GM18520 (cell line): ENCODE measurements at regions not wholly inside any gene's neighbourhood (a gene's known extent, or its start where the extent isn't known, plus 50 kb on each side); places are given as distances from the start of the nearest gene placed in this dataset.
"Not testable (repeated sequence)": the region's sequence is repeated elsewhere in the genome, so short reads cannot be mapped to it uniquely, and the experiment has no call there.

Experiments used
- ATAC-seq: cut with Tn5 transposase; IDR thresholded peaks from one replicate; pipeline ENCODE4 v1.9.1; 2021; ENCODE audit not compliant: unreplicated experiment

DNA sequence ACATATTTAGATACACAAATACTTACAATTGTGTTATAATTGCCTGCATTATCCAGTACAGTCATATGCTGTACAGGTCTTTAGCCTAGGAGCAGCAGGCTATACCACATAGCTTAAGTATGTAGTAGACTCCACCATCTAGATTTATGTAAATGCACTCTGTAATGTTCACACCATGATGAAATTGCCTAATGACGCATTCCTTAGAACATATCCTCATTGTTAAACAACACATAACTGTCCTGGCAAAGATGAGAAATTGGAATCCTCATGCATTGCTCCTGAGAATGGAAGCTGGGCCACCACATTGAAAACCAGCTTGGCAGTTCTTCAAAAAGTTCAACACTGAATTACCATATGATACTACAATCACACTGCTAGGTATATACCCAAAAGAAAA is 1002.8 kb upstream of the CELF2 start:
- no peak for ATAC-seq

DNA sequence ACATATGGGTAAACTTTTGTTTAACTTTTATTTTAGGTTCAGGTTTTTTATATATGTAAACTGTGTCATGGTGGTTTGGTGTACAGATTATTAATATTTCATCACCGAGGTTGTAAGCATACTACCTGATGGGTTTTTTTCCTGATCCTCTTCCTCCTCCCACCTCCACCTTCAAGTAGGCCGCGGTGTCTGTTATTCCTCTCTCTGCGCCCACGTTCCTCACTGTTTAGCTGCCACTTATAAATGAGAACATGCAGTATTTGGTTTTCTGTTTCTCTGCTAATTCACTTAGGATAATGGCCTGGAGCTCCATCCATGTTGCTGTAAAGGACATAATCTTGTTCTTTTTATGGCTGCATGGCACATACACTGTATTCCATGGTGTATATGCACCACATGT is 1000.0 kb upstream of the CELF2 start:
- no peak for ATAC-seq

DNA sequence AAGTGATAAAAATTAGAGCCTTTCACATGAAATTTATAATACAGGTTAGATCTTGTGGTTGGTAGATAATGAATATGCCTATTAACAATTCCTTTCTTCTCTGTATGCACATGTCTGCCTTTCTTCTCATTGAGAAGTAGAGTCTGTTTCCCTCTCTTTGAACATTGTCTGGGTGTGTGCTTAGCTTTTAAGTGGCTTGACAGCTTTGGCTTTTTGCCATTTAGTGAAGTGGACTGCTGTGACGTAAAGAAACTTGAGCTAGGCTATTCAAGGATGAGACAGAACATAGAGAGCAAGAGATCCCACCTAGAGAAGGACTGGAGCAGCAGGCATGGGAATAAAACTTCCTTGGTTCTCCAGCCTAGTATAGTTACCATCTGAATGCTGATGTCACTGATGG is 996.7 kb upstream of the CELF2 start:
- ATAC-seq = no peak

DNA sequence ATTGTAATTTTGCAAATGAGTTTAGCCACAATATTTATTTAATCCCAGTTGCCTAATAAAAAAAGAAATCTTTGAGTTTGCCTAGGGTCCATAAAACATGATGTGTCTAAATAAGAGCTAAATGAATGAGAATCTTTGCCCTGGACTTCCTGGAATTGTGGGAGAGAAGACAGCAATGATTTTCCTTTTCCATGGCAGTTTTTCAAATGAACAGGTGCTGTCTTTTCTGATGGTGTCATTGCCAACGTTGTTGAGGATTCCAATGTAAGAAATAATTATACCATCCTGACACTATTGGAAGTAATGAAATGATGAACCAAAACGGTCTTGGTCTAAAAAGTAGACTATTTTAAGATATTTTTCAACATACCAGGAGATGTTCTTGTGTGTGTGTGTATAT is 984.7 kb upstream of the CELF2 start:
- ATAC-seq = no peak

DNA sequence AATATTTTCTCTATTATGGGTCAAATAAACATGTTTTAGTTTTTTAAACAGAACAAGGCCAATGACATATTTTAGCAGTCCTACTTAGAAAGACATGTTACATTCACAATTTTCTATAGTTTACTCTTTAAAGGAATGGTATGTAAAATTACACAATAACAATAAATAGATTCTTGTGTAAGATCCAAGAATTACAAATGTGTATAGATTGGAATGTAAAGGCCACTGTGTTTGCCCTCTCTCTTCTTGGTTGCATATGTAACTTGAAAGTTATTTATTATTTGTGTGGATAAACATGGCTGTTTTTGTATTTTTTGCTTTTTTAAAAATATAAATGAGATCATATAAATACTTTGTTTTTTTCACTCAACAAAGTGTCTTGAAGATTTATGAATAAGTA is 979.3 kb upstream of the CELF2 start:
- ATAC-seq = no peak

DNA sequence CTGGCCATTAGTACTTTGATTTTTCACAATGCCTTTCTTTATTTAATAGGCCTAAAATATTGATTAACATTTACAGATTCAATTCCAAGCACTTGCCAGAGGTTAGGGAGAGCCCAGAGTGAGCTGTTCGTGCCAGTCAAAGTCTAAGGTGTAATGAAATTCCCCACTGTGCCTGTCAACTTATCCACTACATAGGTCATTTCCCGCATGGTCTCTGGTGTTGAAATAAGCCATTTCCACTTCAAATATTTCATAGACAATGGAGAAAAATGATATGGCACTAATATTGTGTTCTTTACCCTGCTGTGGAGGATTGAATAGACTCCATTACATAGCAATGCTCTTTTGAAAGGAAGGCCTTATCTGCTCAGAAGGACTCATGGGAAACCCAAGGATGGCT is 978.1 kb upstream of the CELF2 start:
- ATAC-seq = no peak

DNA sequence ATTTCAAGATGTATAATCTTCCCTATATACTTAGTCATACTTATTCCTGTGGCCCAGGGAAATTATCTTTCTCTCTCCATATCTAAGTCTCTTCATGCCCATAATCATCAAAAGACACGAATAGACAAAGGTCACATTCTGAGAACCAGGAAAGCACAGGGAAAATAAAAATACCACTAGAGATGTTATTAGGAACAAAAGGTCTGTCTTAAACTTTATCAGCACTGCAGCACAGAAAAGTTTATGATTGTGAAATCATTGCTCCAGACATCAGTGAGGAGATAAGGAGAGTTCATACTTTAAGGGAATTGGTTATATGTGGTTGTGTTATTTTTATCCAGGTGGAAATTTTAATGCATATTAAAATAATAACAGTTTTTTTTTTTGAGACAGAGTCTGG is 974.6 kb upstream of the CELF2 start:
- no peak for ATAC-seq

DNA sequence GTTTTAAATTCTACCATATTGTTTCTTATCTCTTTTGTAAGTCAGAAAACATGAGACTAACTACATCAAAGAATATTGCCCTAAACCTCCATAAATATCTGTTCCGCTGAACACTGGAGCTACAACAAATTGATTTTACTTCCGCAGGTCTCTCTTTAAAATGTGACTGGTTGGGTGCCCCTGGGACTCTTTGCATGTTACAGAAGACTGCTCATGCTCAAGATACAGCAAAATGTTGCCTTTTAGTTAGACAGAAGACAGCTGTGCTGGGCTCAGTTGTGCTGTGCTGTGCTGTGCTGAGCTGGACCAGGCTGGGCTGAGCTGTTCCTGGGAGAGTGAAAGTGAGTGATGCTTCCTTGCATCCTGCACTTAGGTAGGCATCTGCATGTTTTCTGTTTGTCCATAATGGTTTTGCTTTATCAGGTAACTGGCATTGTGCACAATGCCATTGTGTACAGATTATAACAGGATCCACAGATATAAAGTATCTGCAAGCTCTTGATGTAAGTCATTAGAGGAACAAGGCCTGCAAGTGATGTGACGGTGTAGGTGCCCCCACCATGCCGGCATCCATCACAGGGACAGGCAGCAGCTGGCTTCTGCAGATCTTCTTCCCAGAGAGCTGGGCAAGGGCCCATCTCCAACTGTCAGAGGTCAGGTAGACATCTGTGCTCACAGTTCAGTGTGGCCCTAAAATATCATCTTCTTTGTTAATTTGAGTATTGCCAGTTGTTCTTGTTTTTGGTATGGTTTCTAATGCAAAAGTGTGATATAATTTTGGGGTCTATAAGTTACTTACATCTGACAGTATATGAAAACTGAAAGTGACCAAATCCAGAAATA is 972.5 kb upstream of the CELF2 start:
- ATAC-seq = no peak

DNA sequence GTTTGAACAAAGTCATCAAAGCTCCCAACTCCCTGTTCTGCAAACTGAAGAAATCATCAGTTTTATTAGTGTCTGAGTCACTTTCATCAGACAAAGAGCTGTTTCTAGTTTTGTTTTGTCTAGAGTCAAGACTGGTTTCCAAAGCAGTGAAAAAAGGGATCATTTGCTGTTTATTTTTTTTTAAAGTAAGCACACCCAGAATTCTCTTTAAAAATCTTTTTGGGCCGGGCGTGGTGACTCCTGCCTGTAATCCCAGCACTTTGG is 972.0 kb upstream of the CELF2 start:
- ATAC-seq = no peak

DNA sequence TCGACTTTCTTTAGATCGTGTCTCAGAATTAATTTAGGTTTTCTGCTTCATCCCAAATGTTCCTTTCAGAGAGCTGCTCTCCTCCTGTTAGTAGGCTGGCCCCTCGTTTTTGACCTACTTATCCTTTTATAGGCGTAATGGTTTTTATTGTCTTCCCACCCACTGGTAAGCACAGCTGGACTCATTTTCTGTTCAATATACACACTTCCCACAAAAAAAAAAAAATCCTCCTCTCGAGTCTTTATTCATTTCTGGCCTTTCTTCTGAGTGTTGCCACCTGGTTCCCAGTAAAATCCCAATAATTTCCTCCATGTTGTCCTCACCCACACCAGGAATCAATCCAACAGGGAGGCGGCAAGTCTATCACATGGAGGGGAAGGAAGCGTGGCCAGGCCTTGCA is 970.2 kb upstream of the CELF2 start:
- no peak for ATAC-seq

DNA sequence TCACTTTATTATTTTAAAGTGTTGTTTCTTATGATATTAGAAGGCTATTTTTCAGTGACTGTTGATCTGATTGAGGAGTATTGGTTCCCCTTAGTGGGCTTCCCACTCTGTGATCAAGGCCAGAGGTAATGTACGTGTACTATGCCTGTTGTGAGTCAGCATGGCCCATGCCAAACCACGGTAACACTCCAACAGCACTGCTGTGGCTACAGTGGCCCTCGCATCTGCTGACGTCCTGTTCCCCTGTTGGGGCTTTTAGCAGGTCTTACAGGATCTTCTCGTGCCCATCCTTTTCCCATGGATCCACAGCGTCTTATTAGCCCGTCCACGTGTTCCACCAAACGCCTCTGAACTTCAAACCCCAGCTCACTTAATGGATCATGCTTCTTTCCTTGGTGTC is 964.6 kb upstream of the CELF2 start:
- no peak for ATAC-seq

DNA sequence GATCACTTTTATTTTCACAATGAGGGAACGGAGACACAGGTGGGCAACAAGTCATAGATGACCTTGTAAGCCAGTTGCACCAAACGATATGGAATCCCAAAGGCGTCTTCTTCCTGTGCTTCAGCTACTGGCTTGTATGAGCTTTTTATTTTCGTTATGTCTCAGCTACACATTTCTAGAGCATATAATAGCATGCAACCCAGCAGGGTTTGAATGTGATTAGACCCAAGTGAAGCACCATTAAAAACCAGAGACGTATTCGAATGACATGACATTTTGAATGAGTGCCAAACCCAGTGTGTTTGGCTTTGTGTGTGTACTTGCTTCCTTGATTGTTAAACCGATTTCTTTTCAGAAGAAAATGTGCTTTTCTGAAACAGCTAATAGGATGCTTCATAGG is 963.2 kb upstream of the CELF2 start:
- ATAC-seq = no peak

DNA sequence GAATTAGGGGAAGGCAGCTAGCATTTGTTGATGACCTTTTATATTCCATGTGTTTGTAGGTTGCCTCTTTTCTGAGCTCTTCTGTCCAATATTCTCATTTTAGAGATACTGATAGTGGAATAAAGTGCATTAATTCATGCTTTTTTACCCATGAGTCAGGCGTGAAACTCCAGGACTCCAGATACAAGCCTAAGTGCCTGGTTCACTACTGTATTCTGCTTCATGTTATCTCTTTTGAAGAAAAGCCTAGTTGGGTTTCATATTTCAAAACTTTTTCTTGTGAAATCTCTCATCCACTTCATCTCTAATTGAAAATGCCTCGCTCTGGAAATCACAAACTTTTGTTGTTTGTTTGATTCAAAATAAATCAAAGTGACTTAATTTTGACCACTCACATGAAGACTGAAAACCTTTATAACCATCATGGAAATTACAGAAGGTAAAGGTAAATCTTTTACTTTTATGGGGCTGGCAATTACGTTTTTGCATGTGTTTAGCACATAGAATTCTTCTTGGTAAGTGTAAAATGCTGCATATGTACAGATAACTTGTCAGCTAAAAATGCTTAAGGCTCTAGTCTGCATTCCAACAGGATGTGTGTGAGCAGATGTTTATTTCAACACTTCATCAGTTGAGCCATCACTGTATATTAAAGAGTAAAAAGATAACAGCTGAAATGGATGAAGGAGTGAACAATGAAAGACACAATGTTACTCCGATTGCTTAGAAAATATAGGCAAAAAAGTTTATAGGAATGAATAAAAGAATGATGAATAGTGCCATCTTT is 961.8 kb upstream of the CELF2 start:
- no peak for ATAC-seq

DNA sequence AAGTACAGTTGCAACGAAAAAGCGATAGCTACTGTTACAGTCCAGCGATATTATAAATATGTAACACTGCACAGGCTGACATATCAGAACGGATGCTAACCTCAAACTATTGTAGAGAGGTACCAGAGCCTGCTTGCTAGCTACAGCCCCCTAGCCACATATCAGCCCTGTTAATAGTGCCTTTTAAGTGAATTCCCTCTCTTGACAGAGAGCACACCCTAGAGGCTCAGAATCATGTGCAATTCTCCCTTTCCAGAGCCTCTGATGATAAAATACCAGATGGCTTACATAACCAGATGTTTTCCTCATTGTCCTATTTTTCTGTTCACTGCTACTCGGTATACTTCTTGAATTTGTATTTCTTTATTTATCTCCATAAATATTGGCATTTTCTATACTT is 960.7 kb upstream of the CELF2 start:
- no peak for ATAC-seq

DNA sequence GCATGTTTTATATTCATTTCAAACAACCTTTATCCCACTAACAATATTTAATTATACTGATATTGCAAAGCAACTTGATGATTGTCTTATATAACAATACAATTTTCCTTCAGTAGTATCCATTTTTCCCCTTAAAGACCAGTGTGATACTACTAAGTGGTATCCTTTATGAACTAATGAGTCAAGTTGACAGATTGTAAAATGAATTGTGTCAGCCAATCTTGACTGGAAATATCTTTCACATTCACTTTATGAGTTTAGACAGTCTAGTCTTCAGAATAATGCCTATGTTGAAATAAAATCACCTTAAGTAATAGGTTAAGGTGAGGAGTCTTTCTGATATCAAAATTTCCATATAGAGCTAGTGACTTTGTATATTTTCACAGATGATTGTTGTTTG is 950.0 kb upstream of the CELF2 start:
- ATAC-seq = no peak

DNA sequence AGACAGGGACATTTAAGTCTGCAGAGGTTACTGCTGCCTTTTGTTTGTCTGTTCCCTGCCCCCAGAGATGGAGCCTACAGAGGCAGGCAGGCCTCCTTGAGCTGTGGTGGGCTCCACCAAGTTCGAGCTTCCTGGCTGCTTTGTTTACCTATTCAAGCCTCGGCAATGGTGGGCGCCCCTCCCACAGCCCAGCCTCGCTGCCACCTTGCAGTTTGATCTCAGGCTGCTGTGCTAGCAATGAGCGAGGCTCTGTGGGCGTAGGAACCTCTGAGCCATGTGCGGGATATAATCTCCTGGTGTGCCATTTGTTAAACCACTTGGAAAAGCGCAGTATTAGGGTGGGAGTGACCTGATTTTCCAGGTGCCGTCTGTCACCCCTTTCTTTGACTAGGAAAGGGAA is 942.8 kb upstream of the CELF2 start:
- ATAC-seq = not testable (repeated sequence)

DNA sequence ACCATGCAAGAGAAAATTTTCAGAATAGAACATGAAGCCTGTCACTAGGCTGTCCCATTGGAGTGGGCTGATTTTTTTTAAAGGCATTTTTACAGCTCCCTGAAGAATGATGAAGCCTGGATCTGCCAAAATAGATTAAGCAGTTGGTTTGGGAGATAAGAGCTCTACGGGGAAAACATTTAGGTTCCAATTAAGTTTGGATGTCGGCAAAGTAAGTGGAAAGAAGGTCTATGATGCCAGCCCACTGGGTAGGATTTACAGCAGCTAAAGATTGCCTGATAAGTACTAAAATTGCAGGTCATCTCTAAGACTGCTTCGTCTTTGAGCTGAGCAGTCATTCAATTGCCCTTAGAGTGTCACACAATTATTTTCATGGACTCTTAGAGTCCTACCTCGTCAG is 939.2 kb upstream of the CELF2 start:
- no peak for ATAC-seq

DNA sequence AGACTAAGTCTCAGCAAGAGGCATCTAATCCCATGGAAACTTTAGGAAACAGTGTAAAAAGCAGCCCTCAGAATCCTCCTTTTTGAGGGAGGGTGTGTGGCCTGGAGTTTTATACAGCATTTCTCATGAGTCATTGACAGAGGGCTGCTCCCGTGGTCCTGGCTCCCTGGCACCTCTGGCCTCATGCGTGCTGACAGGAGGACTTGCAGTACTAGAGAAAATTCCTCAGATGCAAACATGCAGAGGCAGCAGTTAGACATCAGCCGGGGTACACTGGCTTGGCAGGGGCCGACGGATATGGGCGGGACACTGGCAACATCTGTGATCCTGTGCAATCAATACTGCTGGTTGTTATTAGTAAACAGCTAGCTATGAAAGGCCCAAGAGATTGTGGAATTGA is 925.1 kb upstream of the CELF2 start:
- no peak for ATAC-seq

DNA sequence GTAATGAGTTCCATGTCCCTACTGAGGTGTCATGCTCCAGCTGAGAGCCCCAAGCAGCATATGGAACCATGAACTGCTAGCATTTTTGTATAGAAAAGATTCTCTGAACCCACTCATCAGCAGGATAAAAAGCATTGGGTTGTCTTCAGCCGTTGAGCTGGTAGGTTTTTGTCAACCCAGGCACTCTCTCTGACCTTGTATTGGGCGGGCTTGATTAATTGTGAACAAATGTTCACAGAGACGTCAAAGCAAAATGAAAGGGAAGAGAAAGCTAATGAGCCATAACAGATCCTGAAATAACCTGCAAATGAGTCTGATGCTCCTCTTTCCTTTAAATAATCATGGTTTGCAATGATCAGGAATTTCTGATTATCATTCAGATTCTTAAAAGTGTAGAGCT is 924.7 kb upstream of the CELF2 start:
- ATAC-seq = no peak

DNA sequence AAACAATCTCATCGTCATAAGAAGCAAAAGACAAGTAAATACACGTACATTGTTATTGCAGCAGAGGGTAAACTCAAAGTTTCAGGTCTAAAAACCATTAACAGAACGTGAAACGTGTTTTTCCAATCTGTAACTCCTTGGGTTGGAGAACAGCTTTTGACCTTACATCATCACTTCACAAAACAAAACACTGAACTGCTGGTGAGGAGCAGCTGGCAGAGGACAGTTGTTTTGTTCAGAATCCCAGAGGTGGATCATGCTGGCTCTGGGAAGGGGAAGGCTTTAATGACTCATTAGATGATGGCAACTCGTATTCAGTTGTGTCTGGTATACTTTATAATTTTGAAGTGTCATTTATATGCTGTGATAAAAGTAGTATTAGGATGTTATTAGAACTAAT is 923.0 kb upstream of the CELF2 start:
- ATAC-seq = no peak

DNA sequence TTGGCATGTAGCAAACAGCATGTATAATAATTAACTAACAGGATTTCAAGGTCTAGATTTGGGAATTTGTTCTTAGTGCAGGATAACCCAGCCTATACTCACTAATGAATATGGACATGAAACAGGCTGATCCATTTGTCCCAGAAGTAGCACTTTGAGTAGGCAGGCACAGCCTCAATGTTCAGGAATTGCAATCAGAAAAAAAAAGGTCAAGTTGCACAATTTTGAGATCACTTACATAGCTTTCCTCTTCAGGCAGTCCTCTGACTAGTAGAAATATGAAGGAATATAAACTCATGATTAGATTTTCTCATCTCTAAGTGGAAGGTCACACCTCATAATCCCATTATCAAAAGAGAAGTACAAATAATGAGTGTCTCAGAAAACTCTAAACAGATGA is 921.4 kb upstream of the CELF2 start:
- ATAC-seq = no peak

DNA sequence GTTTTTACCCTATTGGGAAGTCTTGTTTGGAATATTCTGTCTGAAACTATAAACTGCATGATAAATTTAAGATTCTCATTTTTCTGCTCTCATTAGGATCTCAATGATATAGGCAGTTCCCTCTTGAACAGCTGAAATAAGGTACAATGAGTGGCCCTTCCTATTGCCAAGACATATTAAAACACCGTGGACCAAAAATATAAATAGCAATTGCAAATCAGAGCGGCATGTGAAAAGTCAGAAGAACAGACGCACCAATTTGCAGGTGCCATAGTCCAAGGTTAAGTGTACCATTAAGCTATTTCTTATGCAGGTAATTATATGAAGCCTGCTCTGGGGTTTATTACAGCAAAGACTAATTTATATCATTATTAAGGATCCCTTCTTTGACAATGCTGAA is 920.8 kb upstream of the CELF2 start:
- no peak for ATAC-seq

DNA sequence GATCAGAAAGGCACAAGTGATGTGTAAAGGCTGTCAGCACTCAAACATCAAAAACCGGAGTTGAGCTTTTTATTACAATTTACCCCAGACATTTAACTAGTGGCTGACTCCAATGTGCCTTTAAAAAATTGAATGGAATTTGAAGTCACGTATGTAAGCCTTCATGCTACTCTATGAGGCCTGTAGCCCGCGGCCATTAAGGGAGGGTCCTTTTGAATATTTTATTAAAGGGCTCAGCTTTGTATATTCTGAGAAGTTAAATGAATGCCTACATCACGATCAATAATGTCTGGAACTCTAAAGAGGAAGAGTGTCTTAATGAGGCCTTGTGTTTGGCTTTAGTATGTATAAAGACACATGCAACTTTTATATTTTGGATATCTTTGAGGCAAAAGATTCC is 916.6 kb upstream of the CELF2 start:
- ATAC-seq = no peak
